OCI-LY7 (cell line): ENCODE measurements at regions not wholly inside any gene's neighbourhood (a gene's known extent, or its start where the extent isn't known, plus 50 kb on each side); places are given as distances from the start of the nearest gene placed in this dataset.

Experiments
- EZH2phosphoT487 ChIP-seq: fragments of 200-600 bp; sonication (generic); IDR thresholded peaks from 2 replicates; pipeline ENCODE4 v1.6.1; 2018; ENCODE audit warnings: low read depth, borderline replicate concordance, mild to moderate bottlenecking, mixed run types, antibody characterized with exemption, low read length, moderate library complexity, mixed read lengths
- TF ChIP-seq, protein P1 (sequence below): fragments of 200-600 bp; sonication (generic); conservative IDR thresholded peaks from 2 replicates; pipeline ENCODE4 v1.5.1; 2014; ENCODE audit warnings: mild to moderate bottlenecking, antibody characterized with exemption, low read length, moderate library complexity, mixed read lengths

DNA sequence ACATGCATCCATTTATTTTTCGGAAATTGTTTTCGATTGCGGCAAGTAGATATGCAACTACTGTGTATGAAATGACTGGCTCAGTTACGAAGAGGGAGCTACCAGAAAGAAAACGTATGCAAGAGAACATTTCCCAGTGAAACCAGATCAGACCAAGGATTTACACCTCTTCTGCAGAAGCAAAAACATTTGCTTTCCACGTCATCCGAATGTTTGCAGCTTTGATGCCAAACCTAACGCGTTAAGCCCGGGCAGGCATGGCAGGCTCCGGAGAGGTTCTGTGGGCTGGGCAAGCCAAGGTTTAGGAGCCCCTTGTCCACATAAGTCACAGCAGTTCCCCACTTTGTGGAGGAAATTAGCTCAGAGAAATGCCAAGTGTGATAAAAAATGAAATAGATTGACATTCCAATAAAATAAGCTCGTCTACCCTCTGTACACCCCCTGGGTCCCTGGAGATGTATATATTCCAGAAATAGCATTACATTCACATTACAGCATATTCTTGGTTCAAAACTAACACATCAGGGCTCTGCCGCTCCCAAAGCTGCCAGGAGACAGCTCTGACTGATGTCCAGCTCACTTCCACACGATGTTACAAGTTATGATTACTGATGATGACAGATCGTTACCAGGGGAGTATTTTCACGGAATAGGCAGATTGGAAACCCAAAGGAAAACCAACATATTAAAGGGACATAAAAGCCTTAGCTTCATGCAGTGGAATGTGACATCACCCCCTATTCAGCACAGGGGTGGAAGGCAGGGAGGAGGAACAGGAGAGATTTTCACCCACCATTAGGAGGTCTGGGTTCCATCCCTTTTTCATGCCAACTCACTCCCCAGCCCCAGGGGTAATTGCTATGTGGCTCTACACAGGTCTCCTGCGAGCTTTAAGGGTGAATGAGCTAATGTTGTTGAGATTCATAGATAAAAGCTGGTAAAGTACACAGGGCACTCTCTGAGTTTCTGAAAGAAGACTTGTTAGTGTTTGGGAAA lies 81.5 kb downstream of the LYZL1 start:
- TF ChIP-seq, protein P1, sequence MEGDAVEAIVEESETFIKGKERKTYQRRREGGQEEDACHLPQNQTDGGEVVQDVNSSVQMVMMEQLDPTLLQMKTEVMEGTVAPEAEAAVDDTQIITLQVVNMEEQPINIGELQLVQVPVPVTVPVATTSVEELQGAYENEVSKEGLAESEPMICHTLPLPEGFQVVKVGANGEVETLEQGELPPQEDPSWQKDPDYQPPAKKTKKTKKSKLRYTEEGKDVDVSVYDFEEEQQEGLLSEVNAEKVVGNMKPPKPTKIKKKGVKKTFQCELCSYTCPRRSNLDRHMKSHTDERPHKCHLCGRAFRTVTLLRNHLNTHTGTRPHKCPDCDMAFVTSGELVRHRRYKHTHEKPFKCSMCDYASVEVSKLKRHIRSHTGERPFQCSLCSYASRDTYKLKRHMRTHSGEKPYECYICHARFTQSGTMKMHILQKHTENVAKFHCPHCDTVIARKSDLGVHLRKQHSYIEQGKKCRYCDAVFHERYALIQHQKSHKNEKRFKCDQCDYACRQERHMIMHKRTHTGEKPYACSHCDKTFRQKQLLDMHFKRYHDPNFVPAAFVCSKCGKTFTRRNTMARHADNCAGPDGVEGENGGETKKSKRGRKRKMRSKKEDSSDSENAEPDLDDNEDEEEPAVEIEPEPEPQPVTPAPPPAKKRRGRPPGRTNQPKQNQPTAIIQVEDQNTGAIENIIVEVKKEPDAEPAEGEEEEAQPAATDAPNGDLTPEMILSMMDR = no peak
- no peak for TF ChIP-seq EZH2phosphoT487
